Renal pelvis (tissue), 1 donor: ENCODE measurements at regions not wholly inside any gene's neighbourhood (a gene's known extent, or its start where the extent isn't known, plus 50 kb on each side); places are given as distances from the start of the nearest gene placed in this dataset.
"Not testable (repeated sequence)": the region's sequence is repeated elsewhere in the genome, so short reads cannot be mapped to it uniquely, and the experiment has no call there.

Experiments used
- DNase-seq: peaks from one replicate; pipeline ENCODE4 v3.0.0-alpha.2; 2013

DNA sequence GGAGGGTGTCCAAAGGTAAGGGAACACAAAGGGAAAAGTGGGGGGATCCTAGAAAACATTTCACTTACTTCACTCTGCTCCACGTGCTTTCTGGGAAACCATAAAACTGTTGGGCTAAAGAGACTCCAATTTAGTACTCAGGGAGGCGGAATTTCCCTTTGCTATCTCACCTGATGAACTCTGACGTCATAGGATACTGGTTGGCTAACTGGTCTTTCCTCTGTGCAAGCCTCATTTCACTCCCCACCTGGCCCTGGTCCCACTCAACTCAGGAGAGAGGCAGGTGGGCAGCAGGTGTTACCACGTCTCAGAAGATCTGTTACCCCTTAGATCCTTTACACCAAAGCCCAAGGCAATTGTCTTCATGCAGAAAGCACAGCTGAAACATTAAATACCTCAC is 51.8 kb upstream of the PMAIP1 start:
- no peak for DNase-seq

DNA sequence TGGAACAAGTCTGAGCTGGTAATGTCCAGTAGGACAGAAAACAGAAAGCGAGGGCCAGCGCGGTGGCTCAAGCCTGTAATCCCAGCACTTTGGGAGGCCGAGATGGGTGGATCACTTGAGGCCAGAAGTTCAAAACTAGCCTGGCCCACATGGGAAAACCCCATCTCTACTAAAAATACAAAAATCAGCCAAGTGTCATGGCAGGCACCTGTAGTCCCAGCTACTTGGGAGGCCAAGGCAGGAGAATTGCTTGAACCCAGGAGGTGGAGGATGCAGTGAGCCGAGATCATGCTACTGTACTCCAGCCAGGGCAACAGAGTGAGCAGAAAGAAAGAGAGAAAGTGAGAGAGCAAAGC is 52.3 kb upstream of the PMAIP1 start:
- DNase-seq = not testable (repeated sequence)

DNA sequence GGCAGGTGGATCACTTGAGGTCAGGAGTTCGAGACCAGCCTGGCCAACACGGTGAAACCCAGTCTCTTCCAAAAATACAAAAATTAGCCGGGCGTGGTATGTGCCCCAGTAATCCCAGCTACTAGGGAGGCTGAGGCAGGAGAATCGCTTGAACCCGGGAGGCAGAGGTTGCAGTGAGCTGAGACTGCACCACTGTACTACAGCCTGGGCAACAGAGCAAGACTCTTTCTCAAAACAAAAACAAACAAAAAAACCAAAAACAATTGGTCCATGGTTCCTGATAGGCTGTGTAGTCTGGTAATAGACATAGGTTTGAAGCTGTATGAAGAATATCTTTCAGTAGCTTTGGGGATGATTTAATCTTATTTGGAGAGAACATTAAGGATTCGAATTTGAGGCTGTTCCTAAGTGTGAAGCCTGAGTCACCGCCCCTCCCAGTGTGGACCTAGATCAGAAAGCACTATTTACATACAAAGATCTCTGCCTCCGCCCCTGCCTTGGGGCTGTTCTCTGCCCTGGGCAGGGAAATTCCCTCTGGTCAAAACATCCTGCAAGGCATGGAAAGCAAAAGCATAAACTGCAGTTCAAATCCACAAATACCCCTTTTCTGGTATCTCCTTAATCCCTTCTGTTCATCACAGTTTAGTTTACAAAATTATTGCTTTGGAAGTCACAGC is 52.8 kb upstream of the PMAIP1 start:
- DNase-seq = no peak

DNA sequence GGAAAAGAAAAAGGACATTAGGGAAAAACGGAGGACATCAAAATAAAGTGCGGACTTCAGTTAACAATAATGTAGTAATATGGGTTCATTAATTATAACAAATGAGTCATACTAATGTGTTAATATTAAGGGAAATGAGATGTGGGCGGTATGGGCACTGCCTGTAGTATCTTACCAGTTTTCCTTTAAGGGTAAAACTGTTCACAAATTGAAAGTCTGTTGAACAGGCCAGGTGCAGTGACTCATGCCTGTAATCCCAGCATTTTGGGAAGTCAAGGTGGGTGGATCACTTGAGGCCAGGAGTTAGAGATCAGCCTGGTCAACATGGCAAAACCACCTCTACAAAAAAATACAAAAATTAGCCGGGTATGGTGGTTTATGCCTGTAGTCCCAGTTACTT is 56.8 kb upstream of the PMAIP1 start:
- no peak for DNase-seq

DNA sequence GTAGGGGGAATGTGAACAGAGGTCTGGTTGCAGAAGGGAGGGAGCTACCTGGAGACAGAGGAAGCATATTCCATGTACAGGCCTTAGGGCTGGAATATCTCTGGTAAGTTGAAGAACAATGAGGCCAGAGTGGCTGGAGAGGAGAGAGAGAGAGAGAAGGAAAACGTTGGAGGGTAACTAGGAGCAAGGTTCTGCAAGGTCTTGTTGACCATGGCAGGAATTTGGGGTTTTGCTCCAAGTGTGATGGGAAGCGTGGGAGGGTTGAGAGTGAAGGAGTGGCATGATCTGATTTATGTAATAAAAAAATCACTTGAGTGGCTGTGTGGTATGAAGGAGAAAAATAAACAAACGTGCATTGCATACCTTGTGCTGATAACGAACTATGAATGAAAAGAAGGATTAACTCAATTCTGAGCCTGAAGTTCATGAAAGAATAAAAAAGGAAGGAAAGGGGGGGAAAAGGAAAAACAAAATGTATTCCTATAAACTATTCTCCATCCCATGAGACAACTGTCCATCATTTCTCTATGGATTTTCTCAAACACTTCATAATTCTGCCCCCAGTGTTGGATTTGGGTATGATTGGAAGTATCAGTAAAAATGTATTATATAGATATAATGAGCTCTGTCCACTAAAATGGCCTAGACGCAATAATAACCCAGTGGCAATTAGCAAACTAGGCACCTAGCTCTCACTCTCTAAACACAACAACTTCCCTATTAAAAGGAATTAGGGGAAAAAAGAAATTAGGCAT is 59.7 kb upstream of the PMAIP1 start:
- no peak for DNase-seq

DNA sequence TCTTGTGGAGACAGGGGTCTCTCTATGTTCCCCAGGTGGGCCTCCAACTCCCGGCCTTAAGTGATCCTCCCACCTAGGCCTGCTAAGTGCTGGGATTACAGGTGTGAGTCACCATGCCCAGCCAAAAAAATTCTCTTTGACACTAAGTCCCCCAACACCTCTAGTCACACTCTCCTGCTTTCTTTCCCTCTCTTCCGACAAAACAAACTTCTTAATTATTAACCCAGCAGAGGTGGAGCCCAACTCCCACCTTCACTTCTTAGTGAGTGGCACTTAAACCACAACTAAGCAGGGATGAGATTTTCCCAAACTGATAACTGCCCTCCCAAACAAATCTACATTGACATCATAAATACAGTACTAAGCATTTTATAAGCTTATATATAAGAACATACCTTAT is 60.5 kb upstream of the PMAIP1 start:
- peak; percentile 37 for DNase-seq

DNA sequence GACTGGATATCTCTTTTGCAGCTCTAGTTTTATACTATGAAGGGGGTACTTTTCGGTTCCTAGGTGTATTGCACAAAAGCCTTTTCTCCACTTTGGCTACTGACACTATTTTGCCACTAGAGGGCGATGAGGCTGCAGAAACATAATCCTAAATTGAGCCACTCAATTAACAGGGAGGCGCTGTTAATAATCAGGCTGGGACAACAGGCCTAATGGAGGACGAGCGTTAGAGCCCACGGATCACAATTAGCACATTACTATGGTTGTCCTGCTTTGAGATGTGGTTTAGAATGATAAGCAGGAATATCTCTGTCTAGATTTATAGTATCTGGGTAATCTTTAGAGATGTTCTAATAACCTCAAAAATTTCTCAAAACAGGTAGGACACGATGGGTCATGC is 62.2 kb upstream of the PMAIP1 start:
- DNase-seq = peak; percentile 52

DNA sequence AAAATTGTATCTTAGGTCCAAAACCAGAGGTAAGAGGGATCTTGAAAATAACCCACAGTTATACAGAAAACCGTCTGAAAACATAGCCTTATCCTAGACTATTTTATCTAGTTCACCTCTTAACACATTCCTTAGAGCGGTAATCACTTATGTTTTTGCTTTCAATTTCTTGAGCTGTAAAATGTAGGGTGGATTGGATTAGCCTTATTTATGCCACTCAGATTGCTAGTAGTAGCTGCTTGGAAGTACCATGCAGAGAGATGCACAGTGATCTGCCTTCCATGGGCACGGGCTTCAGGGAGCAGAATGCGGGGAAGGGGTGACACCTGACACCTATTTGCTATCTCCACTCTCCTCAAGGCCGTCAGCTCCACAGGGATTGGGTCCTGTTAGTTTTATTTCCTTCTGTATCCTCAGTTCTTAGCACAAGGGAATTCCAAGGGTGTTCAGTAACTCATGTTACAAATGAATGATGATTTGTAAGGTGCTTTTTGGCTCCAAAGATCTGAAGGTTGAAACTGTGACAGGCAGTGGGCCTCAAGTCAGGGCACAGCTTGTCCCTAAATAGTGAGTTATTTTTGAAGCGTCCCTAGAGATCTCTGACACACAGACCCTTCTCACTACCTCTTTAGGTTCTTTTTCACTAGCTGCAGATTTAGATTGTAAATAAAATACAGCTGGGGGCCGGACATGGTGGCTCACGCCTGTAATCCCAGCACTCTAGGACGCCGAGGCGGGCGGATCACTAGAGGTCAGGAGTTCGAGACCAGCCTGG is 64.0 kb upstream of the PMAIP1 start:
- no peak for DNase-seq

DNA sequence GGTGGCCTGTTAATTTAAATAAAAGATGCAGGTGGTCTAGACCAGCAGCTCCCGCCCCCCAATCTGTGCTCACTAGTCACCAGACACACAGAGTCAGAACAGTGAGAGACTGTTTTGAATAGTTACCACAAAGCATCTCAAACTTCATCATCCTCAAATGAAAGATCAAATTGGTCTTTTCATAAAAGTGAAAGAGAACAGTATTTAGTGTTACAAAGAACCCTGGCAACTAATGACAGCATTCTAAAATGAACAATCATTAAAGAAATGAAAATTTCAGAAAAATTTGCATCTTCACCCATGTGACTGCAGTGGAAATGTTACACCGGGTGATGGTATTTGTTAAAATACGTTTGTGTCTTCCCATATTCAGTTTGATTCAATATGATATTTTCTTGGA is 65.5 kb upstream of the PMAIP1 start:
- DNase-seq = no peak

DNA sequence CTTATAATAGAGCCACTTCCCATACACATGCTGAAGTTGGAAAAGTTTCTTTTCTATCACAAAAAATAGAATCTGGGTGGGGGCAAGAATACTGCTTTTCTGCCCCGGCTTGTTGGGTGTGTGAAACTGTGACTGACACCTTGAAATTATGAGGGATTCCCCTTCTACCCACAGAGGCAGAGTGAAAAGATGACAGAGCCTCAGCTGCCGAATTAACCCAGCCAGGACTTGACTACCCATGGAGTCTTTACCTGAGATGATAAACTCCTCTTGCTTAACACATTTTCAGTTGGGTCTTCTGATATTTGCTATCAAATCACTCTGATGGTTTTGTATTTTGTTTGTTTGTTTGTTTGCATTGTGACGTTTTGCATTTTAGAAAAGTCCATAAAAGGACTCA is 66.0 kb upstream of the PMAIP1 start:
- no peak for DNase-seq

DNA sequence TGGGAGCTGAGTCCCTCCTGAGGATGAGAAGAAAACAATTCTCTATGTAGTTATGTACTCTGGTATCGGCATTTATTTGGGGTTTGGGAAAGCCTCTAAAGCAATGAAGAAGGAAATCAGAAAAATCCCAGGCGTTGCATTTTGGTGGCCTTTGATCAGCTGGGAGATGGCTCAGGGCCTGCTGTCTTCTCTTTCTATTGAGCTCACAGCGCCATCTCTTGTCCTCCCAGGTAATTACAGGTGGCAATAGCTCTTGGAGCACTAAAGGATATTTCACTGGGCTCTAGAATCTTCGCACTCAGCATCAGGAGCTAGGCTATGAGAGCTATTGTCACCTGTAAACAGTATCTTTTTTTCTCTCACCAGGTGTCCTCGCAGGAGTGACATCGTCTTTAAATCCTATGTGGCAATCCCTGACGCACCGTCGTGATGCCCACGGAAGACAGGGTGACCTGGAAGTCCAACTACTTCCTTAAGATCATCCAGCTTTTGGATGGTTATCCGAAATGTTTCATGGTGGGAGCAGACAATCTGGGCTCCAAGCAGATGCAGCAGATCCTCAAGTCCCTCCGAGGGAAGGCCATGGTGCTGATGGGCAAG is 76.1 kb upstream of the PMAIP1 start:
- peak; percentile 76 for DNase-seq

DNA sequence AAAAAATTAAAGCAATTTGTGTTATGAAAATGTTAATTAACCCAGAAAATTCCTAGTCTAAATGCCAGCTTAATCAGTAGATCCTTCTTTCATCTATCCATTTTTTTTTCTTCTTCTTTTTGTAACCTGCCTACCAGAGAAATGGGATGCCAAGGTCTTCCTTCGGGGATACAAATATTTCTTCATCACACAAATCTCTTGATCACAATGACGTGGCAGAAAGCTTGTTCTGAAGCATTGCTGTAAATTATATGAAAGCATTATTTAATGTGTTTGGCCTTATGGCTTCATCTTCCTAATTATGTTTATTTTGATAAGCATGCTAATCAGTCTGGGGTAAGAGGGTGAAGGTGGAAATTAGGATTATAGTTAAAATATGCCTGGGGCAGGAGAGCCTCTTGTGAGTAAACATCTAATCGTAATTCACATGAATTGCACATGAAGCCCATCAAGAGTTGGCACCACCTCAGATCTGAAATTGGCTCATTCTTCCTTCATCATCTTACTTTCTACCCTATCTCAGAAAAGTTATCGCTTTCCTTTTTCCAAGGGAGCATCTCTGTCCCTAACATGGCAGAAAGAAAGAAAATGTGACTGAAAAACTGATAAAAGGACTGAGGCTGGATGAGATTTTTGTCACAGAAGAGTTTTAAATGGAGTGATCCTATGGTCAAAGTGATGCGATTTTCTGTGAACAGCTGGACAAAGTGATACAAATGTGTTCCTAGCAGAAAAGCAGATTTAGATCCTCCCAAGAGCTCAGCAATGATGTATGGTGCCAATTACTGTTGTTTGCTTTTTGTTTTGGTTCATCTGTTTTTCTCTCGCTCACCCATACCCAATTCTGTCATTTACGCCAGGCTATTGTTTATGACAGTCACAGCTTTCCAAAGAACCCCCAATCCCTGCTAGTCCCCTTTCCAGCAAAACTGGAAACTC is 76.9 kb upstream of the PMAIP1 start:
- no peak for DNase-seq

DNA sequence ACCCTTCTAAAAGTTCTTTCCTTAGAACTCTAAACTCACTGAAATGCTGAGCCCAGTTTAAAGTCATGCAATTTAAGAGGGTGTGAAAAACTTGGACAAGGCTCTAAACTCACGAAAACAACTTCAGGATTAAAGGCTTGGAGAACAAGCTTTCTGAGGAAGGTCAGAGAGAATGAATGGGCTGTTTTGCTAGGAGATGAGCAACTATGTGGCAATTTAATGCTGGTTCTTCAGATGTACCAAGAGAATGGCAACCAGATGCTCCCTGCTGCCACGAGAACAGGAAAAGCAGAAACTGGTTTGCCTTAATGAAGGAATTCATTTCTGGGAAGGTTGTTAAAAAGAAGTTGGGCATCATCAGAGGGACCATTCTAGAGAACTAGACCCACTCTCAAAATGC is 77.8 kb upstream of the PMAIP1 start:
- no peak for DNase-seq

DNA sequence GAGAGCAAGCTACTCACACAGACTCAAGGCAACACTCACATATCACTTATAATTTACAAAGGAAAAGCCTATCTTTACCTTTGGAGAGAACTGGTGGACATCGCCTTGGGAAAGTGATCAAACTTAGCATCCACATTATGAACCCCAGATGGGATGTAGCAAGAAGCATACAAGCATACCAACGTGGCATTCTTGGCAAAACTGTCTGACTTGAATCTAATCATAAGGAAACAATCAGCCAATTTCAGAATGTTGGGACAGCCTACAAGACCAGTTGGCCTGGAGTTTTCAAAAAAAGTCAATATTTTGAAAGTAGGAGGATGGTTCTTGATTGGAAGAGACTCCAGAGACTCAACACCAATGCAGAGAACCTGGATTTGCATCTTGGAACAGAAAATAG is 79.1 kb upstream of the PMAIP1 start:
- DNase-seq = no peak

DNA sequence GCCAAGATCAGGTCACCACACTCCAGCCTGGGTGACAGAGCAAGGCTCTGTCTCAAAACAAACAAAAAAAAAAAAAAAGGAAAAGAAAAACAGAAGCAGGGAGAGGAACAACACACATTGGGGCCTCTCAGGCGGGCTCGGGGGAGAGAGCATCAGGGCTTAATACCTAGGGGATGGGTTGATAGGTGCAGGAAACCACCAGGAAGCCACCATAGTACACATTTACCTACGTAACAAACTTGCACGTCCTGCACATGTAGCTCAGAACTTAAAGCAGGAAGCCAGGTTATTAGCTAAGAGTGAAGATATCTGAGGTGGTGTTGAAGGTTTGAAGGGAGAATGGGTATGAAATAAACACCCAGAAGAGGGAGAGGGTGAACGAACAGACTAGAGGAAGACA is 81.0 kb upstream of the PMAIP1 start:
- DNase-seq = no peak

DNA sequence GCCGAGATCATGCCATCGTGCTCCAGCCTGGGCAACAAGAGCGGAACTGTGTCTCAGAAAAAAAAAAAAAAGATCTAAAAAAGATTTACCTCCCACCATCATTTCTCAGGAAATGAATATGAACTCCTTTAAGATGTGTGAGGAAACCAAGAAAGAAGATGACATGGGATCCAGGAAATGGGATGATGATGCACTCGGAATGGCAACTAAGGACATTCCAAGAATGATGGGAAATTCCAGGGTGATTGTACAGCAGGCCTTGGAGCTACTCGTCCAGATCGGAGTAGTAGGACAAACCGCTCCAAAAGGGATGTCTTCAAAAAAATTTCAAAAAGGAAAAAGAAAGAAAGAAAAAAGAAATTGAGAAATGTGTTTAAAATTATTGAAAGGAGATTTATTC is 84.9 kb upstream of the PMAIP1 start:
- no peak for DNase-seq

DNA sequence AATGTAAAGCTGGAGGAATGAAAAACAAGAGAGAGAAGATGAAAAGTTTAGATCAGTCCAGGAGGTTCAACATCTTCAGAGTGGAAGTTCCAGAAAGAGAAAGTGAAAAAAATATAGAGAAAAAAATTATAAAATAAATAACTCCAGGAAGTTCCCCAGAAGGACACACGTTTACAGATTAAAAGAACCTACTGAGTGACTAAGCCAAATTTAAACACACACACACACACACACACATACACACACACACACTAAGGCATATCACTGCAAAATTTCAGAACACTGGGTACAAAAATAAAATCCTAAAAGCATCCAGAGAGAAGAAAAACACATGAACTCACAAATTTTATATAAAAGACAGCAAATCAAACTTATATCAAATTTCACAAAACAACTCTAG is 85.9 kb upstream of the PMAIP1 start:
- DNase-seq = no peak

DNA sequence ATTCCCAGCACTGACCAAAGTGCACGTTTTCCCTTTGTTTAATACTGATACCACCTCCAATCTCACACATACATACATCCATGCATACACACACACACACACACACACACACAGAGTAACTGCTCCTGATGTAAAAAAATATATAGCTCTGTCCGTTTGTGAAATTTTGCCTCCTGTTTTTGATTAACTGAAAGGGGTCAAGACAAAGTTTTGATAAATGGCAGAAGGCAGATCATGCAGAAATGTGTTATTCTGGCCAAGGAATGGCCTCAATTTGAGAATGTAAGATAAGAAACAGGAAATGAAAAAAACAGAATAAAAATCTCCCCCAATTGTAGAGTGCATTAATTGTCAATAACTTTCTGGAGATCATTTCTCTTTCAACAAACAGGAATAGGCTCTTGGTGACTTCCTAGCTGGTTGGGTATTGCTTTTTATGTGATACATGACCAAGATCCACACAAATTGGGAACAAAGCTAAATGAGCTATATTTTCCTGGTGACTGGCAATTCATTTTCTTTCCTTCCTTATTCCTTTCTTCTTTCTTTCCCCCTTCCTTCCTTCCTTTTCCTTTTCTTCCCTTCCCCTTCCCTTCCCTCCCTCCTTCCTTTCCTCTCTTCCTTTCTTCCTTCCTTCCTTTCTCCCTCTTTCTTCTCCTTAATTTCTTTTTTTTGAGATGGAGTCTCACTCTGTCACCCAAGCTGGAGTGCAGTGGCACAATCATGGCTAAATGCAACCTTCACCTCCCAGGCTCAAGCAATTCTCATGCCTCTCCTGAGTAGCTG is 88.9 kb upstream of the PMAIP1 start:
- no peak for DNase-seq

DNA sequence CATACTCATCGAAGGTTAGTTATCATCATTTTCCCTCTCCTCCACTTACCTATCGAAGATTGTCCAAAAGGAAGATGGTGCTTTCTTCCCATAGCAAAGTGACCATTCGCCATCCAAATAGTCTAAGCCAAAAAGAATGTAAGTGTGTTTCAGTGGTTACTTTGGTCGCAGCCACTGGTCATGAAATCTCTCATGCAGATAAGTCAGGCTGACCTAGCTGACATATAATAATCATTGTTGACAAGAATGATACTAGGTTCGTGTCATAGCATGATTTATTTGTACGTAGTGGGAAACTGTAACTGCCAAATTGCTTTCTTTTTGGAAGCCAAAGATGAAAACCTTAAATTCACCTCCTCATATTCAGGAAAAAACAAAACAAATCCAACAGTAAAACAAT is 89.6 kb upstream of the PMAIP1 start:
- DNase-seq = no peak

DNA sequence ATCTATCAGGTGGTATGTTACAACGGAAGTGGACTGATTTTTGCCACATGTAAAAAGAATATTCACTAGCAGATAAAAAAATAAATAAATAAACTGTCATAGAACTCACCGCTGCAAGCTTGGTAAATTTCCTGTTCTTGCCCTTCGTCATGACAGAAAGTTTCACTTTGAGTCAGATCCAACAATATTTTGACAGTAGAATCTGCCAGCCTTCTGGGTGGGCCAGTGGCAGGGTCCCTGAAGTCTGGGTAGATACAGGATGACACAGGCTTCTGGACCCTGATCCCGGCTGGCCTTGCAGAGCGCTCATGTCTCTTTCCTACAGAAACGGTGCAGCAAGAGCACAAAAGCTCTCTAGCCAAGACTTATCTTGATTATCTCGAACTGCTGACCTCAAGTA is 97.8 kb upstream of the PMAIP1 start:
- DNase-seq = no peak

DNA sequence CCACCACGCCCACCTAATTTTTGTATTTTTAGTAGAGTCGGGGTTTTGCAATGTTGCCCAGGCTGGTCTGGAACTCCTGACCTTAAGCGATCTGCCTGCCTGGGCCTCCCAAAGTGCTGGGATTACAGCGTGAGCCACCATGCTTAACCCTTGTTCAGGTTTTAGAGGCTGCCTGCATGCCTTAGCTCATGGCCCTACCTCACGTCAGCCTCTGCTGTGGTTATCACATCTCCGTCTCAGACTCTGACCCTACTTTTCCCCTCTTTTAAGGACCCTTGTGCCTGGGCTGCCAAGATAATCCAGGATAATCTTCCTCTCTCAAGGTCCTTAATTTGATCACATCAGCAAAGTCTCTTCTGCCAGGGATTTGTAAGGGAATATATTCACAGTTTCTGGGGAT is 98.2 kb upstream of the PMAIP1 start:
- DNase-seq = no peak
